Natural killer cell (primary cell): ENCODE measurements at regions not wholly inside any gene's neighbourhood (a gene's known extent, or its start where the extent isn't known, plus 50 kb on each side); places are given as distances from the start of the nearest gene placed in this dataset.

Experiments
- ATAC-seq, 3 donors: fragments of 150-1000 bp in 2 of 3; fragments of 200-7000 bp in 1 of 3; cut with Tn5 transposase; 1 replicate in 1 of 3; 2 replicates in 2 of 3; pipeline ENCODE4 v1.10.0; 2021; ENCODE audit warnings: mild to moderate bottlenecking in 2 of 3, moderate library complexity in 2 of 3
- DNase-seq, 2 donors: peaks; one replicate each; pipeline versions ENCODE4 v3.0.0 to v3.0.0-alpha.2; 2013 to 2021; ENCODE audit warnings: mixed read lengths in 1 of 2
- H3K27ac ChIP-seq: one replicate; pipeline ENCODE4 v1.5.1; 2013; ENCODE audit warnings: mild to moderate bottlenecking, low read length
- H3K27me3 ChIP-seq: one replicate; pipeline ENCODE4 v1.6.1; 2013; ENCODE audit warnings: low read length; ENCODE audit not compliant: control insufficient read depth, insufficient read depth
- H3K36me3 ChIP-seq: one replicate; pipeline ENCODE4 v1.6.1; 2013; ENCODE audit warnings: low read length; ENCODE audit not compliant: control insufficient read depth, insufficient read depth
- H3K4me1 ChIP-seq: one replicate; pipeline ENCODE4 v1.6.1; 2013; ENCODE audit warnings: low read length; ENCODE audit not compliant: control insufficient read depth, insufficient read depth
- H3K4me3 ChIP-seq: one replicate; pipeline ENCODE4 v1.5.1; 2013; ENCODE audit warnings: low read length
- H3K9me3 ChIP-seq: one replicate; pipeline ENCODE4 v1.6.1; 2013; ENCODE audit warnings: low read length; ENCODE audit not compliant: control insufficient read depth, insufficient read depth
- H3K27ac Mint-ChIP-seq, 2 donors: one replicate each; pipeline ENCODE4 v1.8.0; 2022; ENCODE audit warnings: mild to moderate bottlenecking in 2 of 2, mixed read lengths in 2 of 2, moderate library complexity in 1 of 2
- H3K27me3 Mint-ChIP-seq, 2 donors: one replicate each; pipeline ENCODE4 v1.8.0; 2022; ENCODE audit warnings: low read depth in 2 of 2, mixed read lengths in 2 of 2
- H3K36me3 Mint-ChIP-seq: one replicate; pipeline ENCODE4 v1.8.0; 2022; ENCODE audit warnings: mixed read lengths
- H3K4me1 Mint-ChIP-seq, 2 donors: one replicate each; pipeline ENCODE4 v1.8.0; 2022; ENCODE audit warnings: mixed read lengths in 2 of 2
- H3K4me3 Mint-ChIP-seq: one replicate; pipeline ENCODE4 v1.8.0; 2022; ENCODE audit warnings: mild to moderate bottlenecking, moderate library complexity, mixed read lengths
- H3K9me3 Mint-ChIP-seq, 2 donors: one replicate each; pipeline ENCODE4 v1.8.0; 2022; ENCODE audit warnings: mixed read lengths in 2 of 2
- WGBS: methylation state at CpG from one replicate; pipeline ENCODE4 v1.1.7; 2013; ENCODE audit warnings: missing lambda C conversion rate; ENCODE audit not compliant: insufficient coverage; 5-methylcytosine and 5-hydroxymethylcytosine counted together
- intact Hi-C: fragments of 100-400 bp; cut with micrococcal nuclease; formaldehyde crosslinking; loops from one replicate; pipeline ENCODE4 v1.14.2; 2022
- TF ChIP-seq, protein P1 (sequence below): fragments of 200-600 bp; IDR thresholded peaks from one replicate; pipeline ENCODE4 v1.8.0; 2022; ENCODE audit warnings: antibody characterized with exemption

DNA sequence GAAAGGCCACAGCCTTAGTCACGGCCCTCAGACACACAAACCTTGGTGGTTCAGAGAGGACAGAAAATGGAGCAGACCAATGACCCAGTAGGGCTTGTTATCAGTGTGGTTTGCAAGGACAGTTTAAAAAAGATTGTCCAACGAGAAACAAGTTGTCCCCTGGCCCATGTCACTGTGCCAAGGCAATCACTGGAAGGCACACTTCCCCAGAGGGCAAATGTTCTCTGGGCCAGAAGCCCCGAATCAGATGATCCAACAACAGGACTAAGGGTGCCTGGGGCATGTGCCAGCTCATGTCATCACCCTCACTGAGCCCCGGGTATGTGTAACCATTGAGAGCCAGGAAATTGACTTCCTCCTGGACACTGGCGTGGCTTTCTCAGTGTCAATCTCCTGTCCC is 950.1 kb upstream of the CTNND2 start:
- no peak for DNase-seq

GRCh38 chr5:12851761-12852160 is 947.5 kb upstream of the CTNND2 start:
- ATAC-seq = no peak
- Histone ChIP-seq H3K27me3 (no peaks in the 10 kb centered on the region), H3K4me1 (no peaks in the 10 kb centered on the region), H3K4me3 (no peak overlapping the region), H3K27ac (no peak overlapping the region), H3K9me3 (no peaks in the 10 kb centered on the region), H3K36me3 (no peaks in the 10 kb centered on the region)
- H3K27me3 Mint-ChIP-seq = no peaks in the 10 kb centered on the region
- no peaks in the 10 kb centered on the region for H3K36me3 Mint-ChIP-seq
- H3K4me1 Mint-ChIP-seq = peaks cover 4 to 6% of the 10 kb centered on the region in 2 donors
- H3K4me3 Mint-ChIP-seq = no peak overlapping the region
- TF ChIP-seq, protein P1, sequence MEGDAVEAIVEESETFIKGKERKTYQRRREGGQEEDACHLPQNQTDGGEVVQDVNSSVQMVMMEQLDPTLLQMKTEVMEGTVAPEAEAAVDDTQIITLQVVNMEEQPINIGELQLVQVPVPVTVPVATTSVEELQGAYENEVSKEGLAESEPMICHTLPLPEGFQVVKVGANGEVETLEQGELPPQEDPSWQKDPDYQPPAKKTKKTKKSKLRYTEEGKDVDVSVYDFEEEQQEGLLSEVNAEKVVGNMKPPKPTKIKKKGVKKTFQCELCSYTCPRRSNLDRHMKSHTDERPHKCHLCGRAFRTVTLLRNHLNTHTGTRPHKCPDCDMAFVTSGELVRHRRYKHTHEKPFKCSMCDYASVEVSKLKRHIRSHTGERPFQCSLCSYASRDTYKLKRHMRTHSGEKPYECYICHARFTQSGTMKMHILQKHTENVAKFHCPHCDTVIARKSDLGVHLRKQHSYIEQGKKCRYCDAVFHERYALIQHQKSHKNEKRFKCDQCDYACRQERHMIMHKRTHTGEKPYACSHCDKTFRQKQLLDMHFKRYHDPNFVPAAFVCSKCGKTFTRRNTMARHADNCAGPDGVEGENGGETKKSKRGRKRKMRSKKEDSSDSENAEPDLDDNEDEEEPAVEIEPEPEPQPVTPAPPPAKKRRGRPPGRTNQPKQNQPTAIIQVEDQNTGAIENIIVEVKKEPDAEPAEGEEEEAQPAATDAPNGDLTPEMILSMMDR = no peak
- DNase-seq = no peak
- peaks cover 0 to 6% of the 10 kb centered on the region in 2 donors for H3K9me3 Mint-ChIP-seq
- H3K27ac Mint-ChIP-seq = no peak overlapping the region
- intact Hi-C loops = no loop called here
- 43% methylated on average over 3 of the region's 5 CpGs for WGBS

More for the DNA sequence above, 950.1 kb upstream of the CTNND2 start:
- no peak overlapping the region for H3K4me3 Mint-ChIP-seq
- peaks cover 4 to 6% of the 10 kb centered on the region in 2 donors for H3K4me1 Mint-ChIP-seq
- no peaks in the 10 kb centered on the region for H3K27me3 Mint-ChIP-seq
- Histone ChIP-seq H3K36me3 (no peaks in the 10 kb centered on the region), H3K27ac (no peak overlapping the region), H3K27me3 (no peaks in the 10 kb centered on the region), H3K9me3 (peaks cover 7% of the 10 kb centered on the region), H3K4me3 (no peak overlapping the region), H3K4me1 (no peaks in the 10 kb centered on the region)
- peaks cover 0 to 8% of the 10 kb centered on the region in 2 donors for H3K9me3 Mint-ChIP-seq
- intact Hi-C loops = no loop called here
- H3K27ac Mint-ChIP-seq = no peak overlapping the region
- WGBS = 70% methylated on average over 5 of the region's 5 CpGs
- no peaks in the 10 kb centered on the region for H3K36me3 Mint-ChIP-seq
- TF ChIP-seq, protein P1 = no peak
- no peak for ATAC-seq

GRCh38 chr5:12848709-12849108 is 944.5 kb upstream of the CTNND2 start:
- H3K9me3 Mint-ChIP-seq = peaks cover 0 to 6% of the 10 kb centered on the region in 2 donors
- ATAC-seq (no peak), DNase-seq (no peak)
- H3K27ac Mint-ChIP-seq = no peak overlapping the region
- H3K27me3 Mint-ChIP-seq = no peaks in the 10 kb centered on the region
- H3K4me1 ChIP-seq = peaks cover 9% of the 10 kb centered on the region
- H3K36me3 ChIP-seq = no peaks in the 10 kb centered on the region
- no peaks in the 10 kb centered on the region for H3K27me3 ChIP-seq
- intact Hi-C loops = no loop called here
- TF ChIP-seq, protein P1 = no peak
- H3K4me1 Mint-ChIP-seq = peaks cover 12 to 13% of the 10 kb centered on the region in 2 donors
- no peak overlapping the region for H3K27ac ChIP-seq
- no peaks in the 10 kb centered on the region for H3K36me3 Mint-ChIP-seq
- no peak overlapping the region for H3K4me3 ChIP-seq
- WGBS = no CpG with 5 or more reads among the region's 1 CpG
- no peak overlapping the region for H3K4me3 Mint-ChIP-seq
- no peaks in the 10 kb centered on the region for H3K9me3 ChIP-seq

DNA sequence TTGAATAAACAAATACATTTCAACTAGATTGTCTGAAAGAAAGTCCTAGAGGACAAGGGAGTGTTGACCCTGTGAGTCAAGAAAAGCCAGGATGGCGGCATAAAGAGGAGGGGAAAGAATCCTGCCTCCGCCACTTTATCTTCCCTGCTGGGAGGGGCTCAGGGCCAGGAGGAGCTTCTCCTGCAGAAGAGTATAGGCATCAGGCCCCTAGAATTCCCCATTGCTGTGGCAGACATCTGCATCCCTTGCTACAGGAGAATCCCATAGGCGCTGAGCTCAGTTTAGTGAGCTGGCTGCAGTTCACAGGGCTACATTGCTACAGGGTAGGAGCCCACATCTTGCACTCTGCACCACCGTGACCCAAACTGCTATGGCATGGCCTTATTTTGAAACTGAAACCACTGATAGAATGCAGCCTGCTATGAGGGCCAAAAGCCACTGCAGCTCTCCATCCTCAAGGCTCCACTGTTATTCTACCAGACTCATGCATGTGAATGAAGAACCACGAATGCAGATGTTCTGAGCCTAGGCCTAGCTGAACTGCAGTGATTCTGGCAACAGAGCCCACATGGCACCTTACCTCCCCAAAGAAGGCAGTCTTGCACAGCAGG is 941.4 kb upstream of the CTNND2 start:
- H3K9me3 ChIP-seq = no peaks in the 10 kb centered on the region
- peak overlapping the region; percentile 13 for H3K27ac ChIP-seq
- Mint-ChIP-seq H3K4me3 (no peak overlapping the region), H3K9me3 (no peaks in the 10 kb centered on the region), H3K27me3 (no peaks in the 10 kb centered on the region), H3K27ac (peak overlapping the region; percentile 6 to 22), H3K4me1 (peaks cover 12 to 15% of the 10 kb centered on the region in 2 donors), H3K36me3 (no peaks in the 10 kb centered on the region)
- no peaks in the 10 kb centered on the region for H3K36me3 ChIP-seq
- TF ChIP-seq, protein P1 = no peak
- peaks cover 9% of the 10 kb centered on the region for H3K4me1 ChIP-seq
- DNase-seq (peak in 1 of 2 donors; percentile 2), ATAC-seq (peak; percentile 78 to 94 (median 80))
- H3K4me3 ChIP-seq = no peak overlapping the region
- 75% methylated on average over 5 of the region's 5 CpGs for WGBS
- H3K27me3 ChIP-seq = no peaks in the 10 kb centered on the region
- intact Hi-C loops = no loop called here
